HG03442 (cell line): ENCODE measurements at regions not wholly inside any gene's neighbourhood (a gene's known extent, or its start where the extent isn't known, plus 50 kb on each side); places are given as distances from the start of the nearest gene placed in this dataset.

Experiments used
- ATAC-seq: cut with Tn5 transposase; IDR thresholded peaks from one replicate; pipeline ENCODE4 v1.9.1; 2021; ENCODE audit warnings: mild to moderate bottlenecking, moderate library complexity; ENCODE audit not compliant: unreplicated experiment

DNA sequence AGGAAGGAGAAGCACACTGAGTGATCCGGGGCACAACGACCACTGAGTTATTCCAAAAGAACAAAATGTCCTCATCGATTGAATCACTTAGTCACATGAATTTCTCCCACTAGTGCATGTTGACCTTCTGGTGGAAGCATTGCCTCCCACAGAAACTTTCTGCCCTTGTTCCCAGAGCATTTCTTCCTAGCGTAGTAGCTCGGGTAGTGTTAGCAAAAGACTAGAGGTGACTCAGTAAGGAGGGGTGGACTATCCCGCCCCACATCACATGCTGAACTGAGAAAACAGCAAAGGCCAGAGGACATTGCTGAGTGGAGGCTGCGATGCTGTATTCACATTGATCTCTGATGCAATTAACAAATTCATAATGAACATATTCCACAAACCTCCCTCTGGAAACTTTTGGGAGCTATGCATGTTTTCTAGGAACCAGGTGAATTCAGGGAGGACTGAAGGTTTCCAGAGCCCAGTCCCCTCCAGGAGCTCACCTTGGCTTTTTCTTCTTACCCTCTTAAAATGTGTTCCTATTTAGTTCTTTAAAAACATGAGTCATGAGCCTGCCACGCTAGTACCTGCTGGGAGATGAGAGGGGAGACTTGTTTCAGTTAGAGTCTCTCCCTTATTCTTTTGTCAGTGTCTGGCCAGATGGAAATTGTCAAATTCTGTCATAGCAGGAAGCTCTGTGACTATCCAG, 507.9 kb downstream of the CDH26 start:
- no peak for ATAC-seq

DNA sequence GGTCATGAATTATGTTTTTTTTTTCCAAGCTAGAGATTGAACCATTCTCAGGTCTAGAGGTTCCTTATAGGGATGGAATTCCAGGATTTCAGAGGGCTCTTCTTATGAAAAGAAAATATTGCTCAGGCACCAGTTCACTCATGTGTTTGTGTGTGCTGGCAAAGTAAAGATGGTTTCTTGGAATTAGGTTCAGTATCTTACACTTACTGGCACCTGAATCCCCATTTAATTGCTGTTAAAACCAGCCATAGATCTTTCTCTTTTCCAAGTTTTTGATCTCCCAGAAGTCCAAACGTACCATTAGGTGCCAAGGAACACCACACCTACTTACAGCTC, 508.4 kb downstream of the CDH26 start:
- no peak for ATAC-seq

DNA sequence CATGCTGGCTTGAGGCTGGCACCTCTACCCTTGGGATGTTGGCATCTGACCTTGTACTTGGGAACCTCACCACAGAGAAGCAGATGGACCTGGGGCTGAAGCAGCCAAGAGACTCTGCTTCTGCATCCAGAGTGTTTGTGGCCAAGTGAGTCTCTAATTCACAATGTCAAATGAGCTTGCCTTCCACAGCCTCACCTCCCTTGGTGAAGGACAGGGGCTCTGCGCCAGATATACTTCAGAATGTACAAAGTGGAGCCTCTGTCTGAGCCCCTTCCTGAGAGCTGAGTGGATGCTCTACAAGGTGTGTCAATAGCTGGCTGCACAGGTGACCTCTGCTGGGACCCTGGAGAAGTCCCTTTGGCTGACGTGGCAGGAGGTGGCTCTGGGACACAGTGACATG, 508.9 kb downstream of the CDH26 start:
- no peak for ATAC-seq

DNA sequence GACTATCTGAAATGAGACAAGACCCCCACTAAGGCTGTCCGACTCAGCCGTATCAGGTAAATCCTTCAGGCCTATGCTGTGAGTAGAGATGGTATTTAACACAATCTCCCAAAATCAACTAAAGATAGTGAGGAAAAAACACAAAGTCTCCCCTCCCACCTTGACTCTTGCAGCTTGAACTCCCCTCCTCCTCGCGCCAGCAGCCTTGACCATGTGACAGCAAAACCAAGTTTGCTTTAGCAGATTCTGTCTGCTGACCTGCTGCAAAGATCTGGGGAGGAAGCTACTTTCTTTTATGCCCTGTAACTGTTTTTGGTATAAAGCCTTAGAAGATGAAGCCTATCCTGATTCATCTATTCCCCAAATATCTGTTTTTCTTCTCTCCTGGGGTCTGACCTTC, 509.5 kb downstream of the CDH26 start:
- no peak for ATAC-seq

DNA sequence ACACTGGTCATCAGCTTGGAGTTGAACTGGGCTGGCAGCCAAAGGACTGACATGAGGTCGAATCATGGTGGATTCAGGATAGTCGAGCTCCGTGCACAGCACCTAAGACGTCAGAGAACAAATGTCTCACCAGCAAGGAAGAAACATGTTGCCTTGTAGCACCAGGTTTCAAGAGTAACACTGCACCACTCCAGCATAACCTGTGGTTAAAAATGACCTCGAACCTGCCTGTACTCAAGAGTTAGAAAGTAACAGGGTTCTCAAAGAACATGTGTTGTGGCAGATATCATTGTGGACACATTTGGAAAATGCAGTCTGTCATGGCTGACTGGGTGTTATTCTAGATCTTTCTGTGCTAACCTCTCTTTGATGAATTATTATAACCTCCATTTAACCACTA, 511.6 kb downstream of the CDH26 start:
- no peak for ATAC-seq

DNA sequence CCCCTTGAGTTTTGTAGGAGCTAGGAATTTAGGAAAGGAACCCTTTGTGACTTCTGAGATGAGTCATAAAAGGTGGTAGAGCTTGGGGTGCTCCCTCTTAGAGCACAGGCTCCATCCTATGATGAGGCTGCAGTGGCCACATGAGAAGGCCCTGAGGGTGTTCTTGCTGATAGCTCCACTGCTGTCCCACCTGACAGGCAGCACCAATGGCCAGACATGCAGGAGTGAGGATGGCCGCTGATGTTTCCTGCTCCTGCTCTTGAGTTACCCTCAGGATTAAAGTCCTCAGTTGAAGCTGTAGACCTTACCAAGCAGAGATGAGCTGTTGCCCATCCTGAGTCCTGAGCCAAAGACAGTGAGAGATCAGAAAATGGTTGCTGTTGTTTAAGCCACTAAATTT, 512.1 kb downstream of the CDH26 start:
- no peak for ATAC-seq

DNA sequence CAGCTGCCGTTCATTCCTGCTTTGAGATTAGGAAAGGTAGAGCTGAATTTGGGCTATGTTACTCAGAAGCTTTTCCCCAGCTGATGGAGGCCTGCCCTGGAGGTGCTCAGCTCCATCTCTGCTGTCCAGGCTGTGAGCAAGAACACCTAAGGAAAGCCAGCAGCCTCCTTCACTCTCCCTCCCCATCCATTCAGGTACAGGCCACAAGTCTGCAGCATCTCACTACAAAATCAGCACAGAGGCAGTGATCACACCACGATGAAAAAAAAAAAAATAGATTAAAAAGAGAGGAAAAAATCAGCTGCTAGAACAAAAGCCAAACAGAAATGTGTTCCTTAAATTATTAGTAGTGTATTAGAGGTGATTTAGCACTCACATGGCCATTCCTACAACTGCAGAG, 515.0 kb downstream of the CDH26 start:
- no peak for ATAC-seq

DNA sequence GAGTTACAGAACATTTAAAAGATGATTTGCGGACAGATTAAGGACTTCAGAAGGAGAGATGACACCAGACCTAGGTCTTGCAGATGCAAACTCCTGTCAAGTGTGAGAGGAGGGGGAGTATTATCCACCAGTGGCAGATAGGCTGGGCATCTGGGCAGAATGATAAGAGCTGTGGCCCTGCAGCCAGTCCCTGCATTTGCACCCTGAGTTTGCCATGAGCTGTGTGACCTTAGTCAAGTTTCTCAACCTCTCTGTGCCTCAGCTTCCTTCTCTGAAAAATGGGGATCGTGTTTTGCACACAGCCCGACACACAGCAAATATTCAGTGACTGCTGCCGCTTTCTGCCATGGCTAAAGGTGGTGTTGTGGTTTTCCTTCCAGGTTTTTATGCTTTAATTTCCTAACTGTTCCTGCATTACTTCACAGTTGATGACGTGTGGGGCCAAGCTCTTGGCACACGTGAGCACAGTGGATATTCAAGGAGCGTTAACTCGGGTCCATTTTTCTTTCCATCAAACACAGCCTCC, 516.2 kb downstream of the CDH26 start:
- no peak for ATAC-seq

DNA sequence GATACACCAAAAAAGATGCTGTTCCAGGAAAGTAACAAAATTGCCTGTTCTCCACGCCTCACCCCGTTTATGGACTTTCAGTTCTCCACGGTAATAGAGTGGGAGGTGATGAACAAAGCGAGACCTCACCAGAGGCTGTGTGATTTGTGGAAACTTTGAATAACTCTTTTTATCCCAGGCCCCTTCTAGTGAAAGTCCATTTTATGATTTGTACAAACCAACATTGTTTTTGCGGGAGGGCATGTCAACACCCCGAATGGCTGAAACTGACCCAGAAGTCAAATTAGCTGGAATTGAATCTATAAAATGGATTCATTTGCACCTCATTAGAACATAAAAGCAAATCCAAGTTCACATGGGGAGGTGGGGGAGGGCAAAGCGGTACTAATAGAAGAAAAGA, 517.8 kb downstream of the CDH26 start:
- ATAC-seq, result no peak

DNA sequence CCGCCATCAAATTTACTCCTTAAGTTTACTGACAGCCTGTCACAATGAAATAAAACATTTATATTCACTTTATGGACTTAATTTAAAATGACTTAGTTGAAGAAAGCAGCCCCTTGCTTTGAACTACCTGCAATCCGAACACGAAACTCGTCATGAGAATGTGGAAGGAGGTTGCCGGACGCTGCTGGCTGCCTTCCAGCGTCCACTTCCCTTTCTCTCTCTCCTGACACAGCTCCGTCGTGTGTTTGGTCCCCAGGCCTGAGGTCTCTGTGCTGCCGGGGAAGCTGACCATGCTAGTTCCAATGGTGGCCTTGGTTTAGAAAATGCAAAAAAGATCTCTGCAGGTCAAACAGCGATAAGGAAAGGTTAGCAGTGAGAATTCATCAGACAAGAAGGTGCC, 519.7 kb downstream of the CDH26 start:
- ATAC-seq, result no peak

DNA sequence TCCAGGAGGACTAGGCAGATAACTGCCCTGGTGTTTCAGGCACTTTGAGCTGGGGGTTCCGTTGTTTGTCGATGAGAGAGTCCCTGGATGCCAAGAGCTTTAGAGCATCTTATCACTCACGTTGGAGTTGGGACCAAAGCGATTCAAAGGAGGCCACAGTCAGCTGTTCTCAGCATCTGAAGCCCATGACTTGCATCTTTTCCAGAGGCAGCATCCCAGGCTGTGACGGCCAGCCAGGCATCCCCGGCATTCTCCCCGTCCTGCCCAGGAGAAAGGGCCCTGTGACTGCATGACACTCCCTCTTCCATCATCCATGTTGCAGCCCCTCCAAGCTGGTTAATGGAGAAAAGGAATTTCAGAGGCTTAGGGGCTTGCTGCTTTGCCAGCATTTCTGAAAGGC, 520.3 kb downstream of the CDH26 start:
- ATAC-seq, result no peak

DNA sequence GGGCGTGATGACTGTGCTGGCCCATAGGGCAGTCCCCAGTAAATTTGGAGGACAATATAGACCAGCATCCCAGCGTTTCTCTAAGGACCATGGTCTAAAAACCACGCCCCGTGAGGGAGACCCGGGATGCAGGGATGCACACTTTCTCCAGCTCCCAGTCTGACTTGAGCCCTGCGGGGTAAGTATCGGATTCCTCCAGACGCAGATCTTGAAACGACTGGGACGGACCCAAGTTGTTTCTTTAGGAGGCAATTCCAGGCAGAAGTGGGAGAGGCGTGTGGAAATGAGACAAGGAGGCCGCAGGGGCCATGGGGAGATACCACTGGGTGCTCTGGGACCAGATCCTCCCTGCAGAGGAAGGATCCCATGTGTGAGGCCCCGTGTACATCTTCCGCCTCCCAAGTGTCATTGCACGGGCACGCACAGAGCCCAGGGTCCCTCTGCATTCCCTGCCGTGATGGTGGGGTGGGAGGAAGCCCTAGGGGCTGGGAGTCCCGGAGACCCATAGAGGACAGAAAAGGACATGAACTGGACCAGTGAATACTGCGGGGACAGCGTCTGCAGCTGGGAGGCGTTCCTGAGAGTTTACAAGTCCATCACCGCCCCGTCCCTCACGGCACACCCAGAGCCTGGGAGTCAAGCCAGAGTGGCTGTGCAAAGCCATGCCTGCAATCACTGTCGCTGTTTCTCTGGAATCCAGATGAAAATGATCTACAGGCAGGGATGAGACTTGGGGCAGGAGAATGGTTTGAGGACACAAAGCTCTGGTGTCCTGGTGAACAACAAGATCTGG, 522.9 kb downstream of the CDH26 start:
- ATAC-seq, result no peak

DNA sequence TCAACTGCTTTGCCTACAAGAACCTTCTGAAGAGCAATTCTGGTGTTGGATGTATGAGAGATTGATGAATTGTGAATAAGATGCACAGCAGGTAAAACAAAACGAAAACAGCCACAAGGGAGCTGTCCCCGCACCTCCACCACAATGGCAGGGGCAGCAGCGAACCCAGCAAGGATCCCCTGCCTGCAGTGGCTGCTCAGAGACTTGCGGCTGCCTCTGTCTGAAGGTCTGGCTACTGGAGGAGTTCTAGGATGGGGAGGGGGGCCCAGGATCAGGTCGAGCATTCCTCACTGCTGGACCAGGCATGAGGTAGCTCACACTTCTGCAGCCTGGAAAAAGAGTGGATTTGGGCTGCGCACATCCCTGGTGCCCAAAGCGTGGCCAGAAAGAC, 523.5 kb downstream of the CDH26 start:
- no peak for ATAC-seq

DNA sequence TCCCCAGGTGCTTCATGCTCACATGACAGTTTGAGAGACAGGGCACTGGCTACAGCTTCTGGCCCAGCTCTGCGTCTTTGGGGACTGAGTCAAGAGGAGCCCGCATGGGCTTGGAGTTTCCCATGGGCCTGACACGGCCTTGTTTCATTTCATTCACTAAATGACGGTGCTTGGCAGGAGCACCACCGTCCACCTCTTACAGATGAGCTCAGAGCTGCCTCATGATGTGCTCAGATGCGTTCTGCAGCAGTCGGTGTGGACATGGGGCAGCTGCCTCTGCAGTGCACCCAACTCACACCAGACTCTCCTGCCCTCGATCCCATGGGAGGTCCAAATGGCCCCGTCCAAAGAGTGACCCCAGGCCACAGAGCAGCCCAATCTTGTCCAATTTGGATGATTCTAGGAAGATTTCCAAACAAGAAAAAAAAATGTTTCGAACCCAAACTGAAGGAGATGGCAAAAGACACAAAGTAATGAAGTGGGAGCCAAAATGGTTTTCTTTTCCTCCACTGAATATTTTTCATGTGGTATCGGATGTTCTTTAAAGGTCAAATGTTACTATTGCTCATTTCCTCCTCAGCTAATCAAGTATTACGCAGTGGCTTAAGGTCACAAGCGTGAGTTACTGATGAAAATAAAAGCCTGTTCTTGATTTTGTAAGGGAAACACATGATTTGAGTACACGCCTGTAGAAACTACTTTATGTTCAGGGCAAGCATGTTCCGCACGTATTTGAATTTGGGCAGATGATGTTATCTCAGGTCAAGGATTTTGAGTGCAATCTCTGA, 524.2 kb downstream of the CDH26 start:
- no peak for ATAC-seq

DNA sequence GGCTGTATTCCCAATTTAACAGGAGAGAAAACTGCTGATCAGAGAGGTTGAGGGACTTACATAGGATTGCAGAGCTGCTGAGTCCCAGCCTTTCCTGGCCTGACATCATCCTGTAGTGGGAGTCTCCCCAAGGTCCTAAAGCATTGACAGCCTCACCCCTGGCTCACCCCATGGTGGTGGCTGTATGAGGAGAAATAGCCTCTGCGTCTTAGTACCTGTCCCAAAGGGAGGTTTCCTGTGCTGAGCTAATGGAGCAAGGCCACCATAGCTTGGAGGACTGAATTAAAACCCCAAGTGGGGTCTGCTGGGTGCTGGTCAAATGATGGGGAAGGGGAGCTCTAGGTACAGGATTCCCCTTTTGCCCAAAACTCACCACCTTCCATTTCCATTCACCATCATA, 525.1 kb downstream of the CDH26 start:
- ATAC-seq, result no peak

DNA sequence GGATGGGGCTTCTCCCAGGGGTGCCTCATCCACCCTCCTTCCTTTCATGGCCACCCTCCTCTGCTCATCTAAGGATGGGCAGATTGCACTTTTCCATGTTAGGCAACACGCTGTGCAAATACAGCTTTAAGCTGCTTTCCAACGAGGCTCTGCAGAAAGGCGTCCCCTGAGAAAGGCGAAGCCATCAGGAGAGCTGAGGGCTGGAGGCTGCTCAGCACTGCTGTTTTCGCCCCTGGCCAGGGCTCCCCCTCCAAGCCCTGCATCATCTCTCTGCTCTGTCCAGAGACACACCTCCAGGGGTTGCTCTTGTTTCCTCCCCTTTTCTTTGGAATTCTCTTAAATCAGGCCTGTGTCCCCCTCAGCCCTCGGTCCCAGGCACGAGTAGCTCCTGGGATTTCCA, 526.1 kb downstream of the CDH26 start:
- ATAC-seq, result no peak

DNA sequence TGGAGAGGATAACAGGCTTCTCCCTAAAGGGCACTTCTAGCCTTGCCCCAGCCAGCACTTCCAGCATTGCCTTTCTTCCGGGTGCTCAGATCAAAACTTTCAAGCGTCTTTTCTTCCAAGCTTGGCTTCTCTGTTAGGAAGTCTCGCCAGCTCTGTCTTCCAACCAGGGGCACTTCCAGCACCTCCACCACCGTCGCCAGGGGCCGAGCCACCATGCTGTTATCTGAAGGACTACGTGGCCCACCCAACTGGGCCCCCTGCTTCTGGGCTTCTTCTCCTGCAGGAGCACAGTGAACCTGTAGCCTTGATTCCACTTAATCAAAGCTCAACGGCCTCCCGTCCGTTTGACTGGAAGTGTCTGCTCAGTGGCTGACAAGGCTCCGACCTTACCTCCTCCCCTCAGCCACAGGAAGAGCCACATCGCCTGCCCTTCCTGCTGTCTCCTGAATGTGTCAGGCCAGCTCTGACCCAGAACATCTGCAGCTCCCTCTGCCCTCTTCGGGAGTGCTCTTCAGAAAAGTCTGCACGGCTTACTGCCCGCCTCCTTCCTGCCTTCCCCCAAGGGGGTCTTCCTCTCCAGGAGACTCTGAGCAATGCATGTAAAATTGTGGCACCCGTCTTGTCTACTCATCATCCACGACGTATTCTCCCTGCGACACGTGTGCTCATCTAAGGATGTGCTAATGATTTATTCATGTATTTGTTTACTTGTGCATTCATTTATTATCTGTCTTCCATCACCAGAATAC, 527.0 kb downstream of the CDH26 start:
- ATAC-seq, result no peak

DNA sequence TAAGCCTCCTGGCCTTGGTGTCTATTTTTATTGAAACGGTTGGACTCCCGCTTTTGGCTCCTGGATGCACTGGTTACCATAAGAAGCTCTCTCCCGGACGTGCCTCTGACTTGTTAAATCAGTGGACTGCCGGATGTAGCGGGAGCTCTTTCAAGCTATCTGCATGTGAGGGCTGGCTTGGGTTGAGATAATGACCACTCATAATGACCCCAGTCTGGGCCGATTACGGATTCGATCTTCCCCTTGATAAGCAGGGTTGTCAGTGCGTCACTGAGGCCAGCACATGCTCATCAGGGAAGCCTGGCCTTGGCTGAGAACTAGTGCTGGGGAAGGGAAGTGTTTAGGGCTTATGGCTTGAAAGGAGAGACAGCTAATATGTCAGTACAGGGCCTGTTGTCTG, 528.1 kb downstream of the CDH26 start:
- ATAC-seq, result no peak

DNA sequence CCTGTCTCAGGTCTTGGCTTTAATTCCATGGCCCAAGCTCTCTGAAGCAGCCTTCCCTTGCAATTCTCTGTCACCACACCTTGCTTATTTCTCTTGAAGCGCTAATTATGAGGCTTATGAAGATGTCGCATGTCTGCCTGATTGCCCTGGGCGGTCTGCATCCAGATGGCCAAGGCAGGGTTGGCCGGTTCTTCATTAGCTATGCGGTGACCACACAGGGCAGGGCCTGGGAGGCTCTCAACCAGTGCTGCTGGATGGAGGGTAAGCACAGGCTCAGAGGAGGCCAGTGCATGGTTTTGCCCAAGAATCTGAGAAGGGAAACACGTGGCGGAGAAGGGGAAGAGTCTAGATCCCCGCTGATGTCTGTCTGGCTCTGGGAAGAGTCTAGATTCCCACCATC, 528.7 kb downstream of the CDH26 start:
- no peak for ATAC-seq

DNA sequence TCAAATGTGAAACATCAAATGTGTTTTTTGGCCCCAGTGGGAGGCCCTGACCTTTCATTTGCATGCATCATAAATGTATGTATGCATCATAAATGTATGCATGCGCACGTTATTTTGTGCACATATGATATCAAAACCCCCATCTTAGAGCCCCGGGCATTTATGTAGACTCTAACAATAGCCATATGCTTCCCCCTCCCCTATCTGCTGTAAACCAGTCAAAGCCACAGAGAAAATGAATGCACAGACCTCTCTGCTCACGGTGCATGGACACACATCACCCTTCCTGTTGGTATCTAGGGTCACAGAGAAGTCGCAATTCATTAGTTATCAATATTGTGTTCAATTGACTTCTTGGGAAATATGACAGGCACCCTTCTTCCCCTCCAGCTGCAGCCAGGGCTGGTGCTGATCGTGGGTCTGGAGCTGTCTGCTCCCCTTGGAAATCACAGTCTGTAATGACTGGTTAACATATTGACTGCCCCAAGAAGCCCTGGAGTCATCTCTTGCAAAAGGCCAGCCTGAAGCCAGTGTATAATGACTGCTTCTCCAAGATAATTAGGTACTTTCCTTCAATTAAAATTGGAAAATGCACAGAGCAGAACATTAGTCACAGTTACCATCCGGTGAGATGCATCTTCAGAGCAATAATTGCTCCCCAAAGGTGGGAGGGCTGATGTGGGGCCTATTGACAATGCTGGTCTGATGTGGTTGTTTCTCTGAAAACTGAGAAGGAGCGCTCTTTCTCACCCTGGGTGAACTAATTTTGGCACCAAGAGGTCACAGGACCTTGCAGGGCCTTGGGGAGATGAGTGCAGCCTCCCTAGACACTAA, 532.2 kb downstream of the CDH26 start:
- no peak for ATAC-seq
